M059J (cell line): ENCODE measurements at regions not wholly inside any gene's neighbourhood (a gene's known extent, or its start where the extent isn't known, plus 50 kb on each side); places are given as distances from the start of the nearest gene placed in this dataset.

ENCODE experiments used
- DNase-seq: peaks from one replicate; pipeline ENCODE4 v3.0.0-alpha.2; 2012; ENCODE audit warnings: low read depth

GRCh38 chr7:95668504-95669018 lies 72.2 kb upstream of the PDK4 start:
- DNase-seq = no peak

GRCh38 chr7:95662987-95663386 lies 66.7 kb upstream of the PDK4 start:
- DNase-seq = no peak

GRCh38 chr7:95660023-95660434 lies 63.7 kb upstream of the PDK4 start:
- no peak for DNase-seq

GRCh38 chr7:95658676-95659075 lies 62.4 kb upstream of the PDK4 start:
- DNase-seq = no peak

GRCh38 chr7:95649546-95649945 lies 53.2 kb upstream of the PDK4 start:
- no peak for DNase-seq

- no peak for DNase-seq
Measured at GRCh38 chr7:95646350-95646749, 50.0 kb upstream of the PDK4 start.
